LNCaP clone FGC (cell line): ENCODE measurements at regions not wholly inside any gene's neighbourhood (a gene's known extent, or its start where the extent isn't known, plus 50 kb on each side); places are given as distances from the start of the nearest gene placed in this dataset.
"Not testable (repeated sequence)": the region's sequence is repeated elsewhere in the genome, so short reads cannot be mapped to it uniquely, and the experiment has no call there.

Experiments
- DNase-seq: peaks from one replicate; pipeline ENCODE4 v3.0.0-alpha.2; 2011; ENCODE audit warnings: low read depth
- H3K4me3 ChIP-seq: 2 replicates; pipeline ENCODE4 v1.5.1; 2011; ENCODE audit warnings: mild to moderate bottlenecking, low read depth, low read length, control low read depth
- CTCF ChIP-seq: IDR thresholded peaks from 2 replicates; pipeline ENCODE4 v1.5.1; 2012; ENCODE audit warnings: mild to moderate bottlenecking; ENCODE audit not compliant: control insufficient read depth, insufficient read depth; ENCODE audit errors: extremely low read depth

- H3K4me3 ChIP-seq: peak overlapping the region; percentile 68
- DNase-seq: peak; percentile 74
- no peak for TF ChIP-seq CTCF
Observed at GRCh38 chr1:143735764-143736461, 235.9 kb downstream of the FAM72C start.

DNA sequence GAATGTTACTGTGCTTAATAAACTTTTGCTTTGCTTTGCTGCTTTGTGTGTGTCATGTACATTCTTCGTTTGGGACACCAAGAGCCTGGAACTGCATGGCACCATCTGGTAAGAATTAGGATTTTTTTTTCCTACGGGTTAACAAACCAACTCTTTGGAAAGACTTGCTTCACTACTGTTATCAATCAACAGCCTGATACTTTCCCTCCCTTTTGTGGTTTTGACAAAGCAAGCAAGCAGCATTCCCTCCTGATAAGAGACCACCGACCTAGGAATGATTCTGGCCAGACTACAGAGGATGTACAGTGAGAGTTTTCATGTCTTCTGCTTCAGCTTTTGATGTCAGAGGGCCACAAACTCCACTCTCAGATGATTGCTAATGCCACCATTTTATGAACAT is 237.5 kb downstream of the FAM72C start:
- DNase-seq, H3K4me3 ChIP-seq: not testable (repeated sequence)

- not testable (repeated sequence) for DNase-seq, H3K4me3 ChIP-seq
Observed at GRCh38 chr1:143730890-143731289, 240.9 kb downstream of the FAM72C start.

DNA sequence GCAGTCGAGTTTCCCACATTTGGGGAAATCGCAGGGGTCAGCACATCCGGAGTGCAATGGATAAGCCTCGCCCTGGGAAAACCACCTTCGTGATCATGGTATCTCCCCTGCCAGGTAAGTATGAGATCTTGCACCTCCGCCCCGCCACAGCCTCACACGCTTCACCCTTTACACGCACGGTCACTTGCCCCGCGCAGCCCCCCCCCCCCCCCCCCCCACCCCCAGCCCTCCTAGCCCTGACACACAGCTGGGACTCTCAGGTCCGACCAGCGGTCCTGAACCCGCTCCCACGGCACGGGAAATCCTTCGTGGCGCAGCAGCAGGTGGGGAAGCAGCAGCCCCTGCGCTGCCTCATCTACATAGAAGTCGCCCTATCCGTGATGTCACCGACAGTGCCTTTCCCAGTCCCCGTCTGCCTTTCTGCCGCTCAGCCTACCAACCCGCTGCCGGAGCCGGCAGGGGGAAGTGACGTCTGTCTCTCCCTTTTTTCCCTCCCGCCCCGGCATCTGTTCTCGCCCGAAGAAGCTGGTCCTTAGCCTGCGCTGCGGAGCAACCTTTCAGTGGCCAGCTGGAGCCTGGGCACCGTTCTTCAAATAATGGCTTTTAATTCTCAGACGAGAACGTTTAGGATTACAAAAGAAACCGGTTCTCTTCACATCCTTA is 242.2 kb downstream of the FAM72C start:
- not testable (repeated sequence) for H3K4me3 ChIP-seq, DNase-seq

- H3K4me3 ChIP-seq, DNase-seq: not testable (repeated sequence)
Observed at GRCh38 chr1:143728802-143729448, 242.9 kb downstream of the FAM72C start.

GRCh38 chr1:143727263-143727662 is 244.5 kb downstream of the FAM72C start:
- no peak overlapping the region for H3K4me3 ChIP-seq
- no peak for DNase-seq
- TF ChIP-seq CTCF: no peak

GRCh38 chr1:143721024-143721373 is 250.8 kb downstream of the FAM72C start:
- TF ChIP-seq CTCF: no peak
- no peak for DNase-seq

GRCh38 chr1:143720087-143721023 is 251.4 kb downstream of the FAM72C start:
- DNase-seq: no peak
- TF ChIP-seq CTCF: no peak
- H3K4me3 ChIP-seq: no peak overlapping the region

More at GRCh38 chr1:143721024-143721373, 250.8 kb downstream of the FAM72C start:
- H3K4me3 ChIP-seq: no peak overlapping the region

DNA sequence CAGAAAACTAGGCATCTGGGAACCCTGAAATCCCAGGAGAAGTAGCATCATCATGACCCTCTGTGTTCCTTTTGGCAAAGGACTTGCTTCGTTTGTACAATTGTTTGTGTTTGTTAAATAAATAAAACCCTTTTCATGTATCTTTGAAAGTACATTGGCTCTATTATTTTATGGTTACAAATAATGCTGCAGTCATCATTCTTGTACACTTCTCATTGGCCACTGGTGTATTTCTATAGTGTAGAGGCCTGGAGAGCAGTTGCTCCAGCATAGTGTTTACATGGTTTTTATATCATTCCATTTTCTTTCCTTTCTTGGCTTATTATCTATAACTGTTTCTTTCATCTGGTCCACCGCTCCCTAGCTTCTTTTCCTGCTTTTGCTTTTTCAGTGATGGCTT is 253.3 kb downstream of the FAM72C start:
- DNase-seq: no peak
- no peak for TF ChIP-seq CTCF
- H3K4me3 ChIP-seq: no peak overlapping the region
